HG02623 (cell line): ENCODE measurements at regions not wholly inside any gene's neighbourhood (a gene's known extent, or its start where the extent isn't known, plus 50 kb on each side); places are given as distances from the start of the nearest gene placed in this dataset.
"Not testable (repeated sequence)": the region's sequence is repeated elsewhere in the genome, so short reads cannot be mapped to it uniquely, and the experiment has no call there.

Source experiments
- ATAC-seq: cut with Tn5 transposase; IDR thresholded peaks from one replicate; pipeline ENCODE4 v1.9.1; 2021; ENCODE audit warnings: moderate library complexity; ENCODE audit not compliant: unreplicated experiment

DNA sequence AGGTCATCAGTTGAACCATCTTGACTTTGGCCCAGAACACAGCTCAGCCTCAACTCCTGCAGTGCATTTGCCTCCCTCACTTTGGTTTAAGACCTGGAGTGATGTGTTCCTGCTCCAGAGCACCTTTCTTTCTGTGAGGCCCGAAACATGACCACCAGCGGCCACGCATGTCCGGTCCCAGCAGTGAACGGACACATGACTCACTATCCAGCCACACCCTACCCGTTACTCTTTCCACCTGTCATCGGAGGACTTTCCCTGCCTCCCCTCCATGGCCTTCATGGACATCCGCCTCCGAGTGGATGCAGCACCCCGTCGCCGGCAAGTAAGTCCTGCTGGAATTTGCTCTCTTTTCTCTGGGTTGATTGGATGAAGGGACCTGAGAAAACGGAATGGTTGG is 253.8 kb upstream of the RARB start:
- ATAC-seq = no peak

GRCh38 chr3:25177041-25177440 is 251.0 kb upstream of the RARB start:
- no peak for ATAC-seq

DNA sequence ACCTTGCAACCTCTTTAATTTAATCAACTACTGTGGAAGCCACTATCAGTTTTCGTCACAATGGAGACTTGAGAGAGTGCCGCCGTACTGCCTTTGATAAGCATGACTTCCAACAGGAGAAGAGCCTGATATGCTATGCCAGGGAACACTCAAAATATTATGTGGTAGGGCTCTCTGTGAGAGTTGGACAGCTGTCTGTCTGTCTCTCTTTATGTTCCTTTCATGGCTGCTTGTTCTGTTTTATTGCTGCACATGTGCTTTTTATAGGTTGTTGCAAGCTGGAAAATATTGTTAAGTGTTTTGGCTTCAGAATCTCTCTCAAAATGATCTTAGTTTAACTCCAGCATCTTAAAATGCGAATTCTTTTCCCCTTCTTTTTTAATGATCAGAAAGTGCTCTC is 249.4 kb upstream of the RARB start:
- no peak for ATAC-seq

GRCh38 chr3:25181096-25181495 is 247.0 kb upstream of the RARB start:
- no peak for ATAC-seq

- no peak for ATAC-seq
Measured at GRCh38 chr3:25182794-25183193, 245.3 kb upstream of the RARB start.

GRCh38 chr3:25184641-25185250 is 243.3 kb upstream of the RARB start:
- ATAC-seq = no peak

DNA sequence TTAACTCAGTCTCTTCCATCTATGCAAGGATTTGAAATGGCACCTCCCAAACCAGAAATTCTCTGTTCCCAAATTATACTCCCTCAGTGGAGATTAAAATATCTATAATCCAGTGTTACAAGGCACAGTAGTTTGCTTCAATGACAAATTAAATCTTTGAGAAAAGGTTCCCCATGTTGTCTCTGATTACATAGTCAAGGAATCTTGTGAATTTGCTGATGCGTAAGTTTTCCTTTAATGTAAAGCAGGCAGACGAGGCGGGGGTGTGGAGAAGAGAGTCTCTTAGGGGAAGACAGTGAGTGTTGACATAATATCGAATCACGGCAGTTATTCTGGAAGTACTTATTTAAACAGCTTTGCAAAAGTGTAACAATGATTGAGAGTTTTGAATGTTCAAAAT is 236.4 kb upstream of the RARB start:
- ATAC-seq = no peak

GRCh38 chr3:25199567-25199966 is 228.5 kb upstream of the RARB start:
- not testable (repeated sequence) for ATAC-seq

DNA sequence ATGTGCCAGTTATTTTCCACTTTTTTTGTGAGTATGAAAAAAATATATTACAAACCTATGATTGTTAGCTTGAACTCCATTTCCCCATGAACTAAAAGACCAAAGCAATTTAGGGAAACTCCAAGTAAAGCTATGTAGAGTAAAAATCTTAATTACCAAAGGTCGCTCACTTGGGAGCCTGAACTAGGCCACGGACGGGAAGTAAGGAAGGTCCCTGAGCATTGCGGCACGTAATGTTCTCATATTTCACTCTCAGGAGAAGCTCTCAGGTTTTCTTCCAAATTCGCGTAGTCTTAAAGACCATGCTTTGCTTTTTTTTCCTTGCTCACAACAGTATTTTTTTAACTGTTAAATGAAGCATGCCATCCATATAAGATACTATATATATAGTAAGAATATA is 215.3 kb upstream of the RARB start:
- ATAC-seq = no peak

DNA sequence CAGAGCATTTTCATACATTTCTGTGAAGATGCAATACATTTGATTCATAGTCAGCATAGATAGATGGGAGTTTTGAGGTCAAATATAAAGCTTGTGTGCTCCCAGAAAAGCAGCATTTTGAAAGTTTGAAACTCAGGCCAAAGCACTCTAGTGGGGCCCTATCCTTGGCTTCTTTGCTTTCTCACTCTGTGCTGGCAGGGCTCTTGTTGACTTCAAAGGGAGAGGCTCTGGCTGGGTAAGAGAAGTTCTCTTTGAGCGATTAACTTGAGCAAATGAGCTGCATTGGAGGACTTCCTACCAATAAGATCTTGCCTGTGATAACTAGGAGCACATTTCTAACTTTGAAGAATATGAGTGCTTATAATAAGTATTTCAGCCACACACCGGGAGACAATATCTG is 214.0 kb upstream of the RARB start:
- no peak for ATAC-seq

- no peak for ATAC-seq
Measured at GRCh38 chr3:25218362-25218761, 209.7 kb upstream of the RARB start.

DNA sequence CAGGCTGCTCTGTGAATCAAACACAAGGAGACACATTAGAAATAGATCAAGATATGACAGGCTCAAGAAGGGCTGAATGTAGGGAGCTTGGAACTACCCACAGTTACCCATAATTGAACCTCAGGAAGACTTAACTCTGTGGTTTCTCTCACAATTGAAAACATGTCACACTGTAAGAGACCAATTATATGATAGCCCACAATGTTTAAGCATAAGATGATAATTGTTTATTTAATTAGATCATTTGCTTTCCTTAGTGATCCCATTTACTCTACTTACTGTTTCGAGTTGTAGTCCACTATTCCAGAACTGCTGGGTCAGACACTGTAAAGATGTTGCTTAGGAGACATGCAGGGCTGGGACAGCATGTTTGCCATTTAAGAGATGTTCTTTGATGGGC is 201.3 kb upstream of the RARB start:
- ATAC-seq = no peak

GRCh38 chr3:25229586-25229985 is 198.5 kb upstream of the RARB start:
- ATAC-seq = no peak

DNA sequence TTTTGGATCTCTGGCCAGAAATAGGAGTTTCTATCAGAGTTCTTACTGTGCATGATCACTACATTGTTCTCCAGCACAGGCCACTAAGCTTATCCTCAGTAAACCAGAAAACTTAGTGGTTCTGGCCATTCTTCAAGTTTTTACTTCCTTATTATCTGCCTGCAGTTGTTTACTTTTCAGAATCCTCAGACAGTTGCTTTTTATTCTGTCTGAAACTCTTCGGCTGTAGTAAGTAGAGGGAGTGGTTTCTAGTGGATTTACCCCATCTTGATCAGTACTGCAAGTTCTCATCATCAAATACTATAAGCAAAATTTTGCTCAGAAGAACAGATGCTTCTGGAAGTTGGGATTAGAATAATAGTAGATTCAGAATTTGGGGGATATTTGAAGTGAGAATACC is 193.0 kb upstream of the RARB start:
- no peak for ATAC-seq

DNA sequence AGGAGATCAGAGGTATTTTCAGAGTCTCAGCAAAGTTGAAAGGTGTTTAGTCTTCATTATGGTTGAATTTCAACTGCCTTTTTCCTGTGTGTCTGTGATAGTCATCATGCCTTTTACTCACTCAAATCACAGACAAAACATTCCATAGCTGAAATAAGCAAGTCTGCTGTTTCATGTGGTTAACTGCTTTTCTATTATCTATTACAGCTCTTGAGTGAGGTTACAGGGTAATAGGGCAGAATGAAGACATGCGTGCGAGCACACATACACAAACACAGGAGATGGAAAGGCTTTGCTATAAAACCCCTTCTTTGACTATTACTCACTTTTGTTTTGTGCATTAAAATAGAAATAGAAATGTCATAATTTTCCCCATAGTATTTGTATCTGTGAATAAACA is 192.6 kb upstream of the RARB start:
- ATAC-seq = no peak

GRCh38 chr3:25237602-25238001 is 190.5 kb upstream of the RARB start:
- no peak for ATAC-seq

- no peak for ATAC-seq
Measured at GRCh38 chr3:25239042-25239441, 189.0 kb upstream of the RARB start.

DNA sequence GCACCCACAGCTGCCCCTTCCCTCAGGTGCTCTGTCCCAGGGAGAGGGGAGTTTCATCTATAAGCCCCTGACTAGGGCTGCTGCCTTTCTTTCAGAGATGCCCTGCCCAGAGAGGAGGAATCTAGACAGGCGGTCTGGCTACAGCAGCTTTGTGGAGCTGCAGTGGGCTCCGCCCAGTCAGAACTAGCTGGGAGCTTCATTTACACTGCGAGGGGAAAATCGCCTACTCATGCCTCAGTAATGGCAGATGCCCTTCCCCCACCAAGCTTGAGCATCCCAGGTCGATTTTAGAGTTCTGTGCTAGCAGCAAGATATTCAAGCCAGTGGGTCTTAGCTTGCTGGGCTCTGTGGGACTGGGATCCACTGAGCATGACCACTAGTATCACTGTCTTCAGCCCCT is 181.2 kb upstream of the RARB start:
- no peak for ATAC-seq

- ATAC-seq = no peak
Measured at GRCh38 chr3:25252291-25252690, 175.8 kb upstream of the RARB start.

GRCh38 chr3:25257026-25257425 is 171.0 kb upstream of the RARB start:
- no peak for ATAC-seq

GRCh38 chr3:25259871-25260270 is 168.2 kb upstream of the RARB start:
- no peak for ATAC-seq

- ATAC-seq = no peak
Measured at GRCh38 chr3:25262322-25262721, 165.7 kb upstream of the RARB start.

GRCh38 chr3:25265284-25265683 is 162.8 kb upstream of the RARB start:
- ATAC-seq = no peak

DNA sequence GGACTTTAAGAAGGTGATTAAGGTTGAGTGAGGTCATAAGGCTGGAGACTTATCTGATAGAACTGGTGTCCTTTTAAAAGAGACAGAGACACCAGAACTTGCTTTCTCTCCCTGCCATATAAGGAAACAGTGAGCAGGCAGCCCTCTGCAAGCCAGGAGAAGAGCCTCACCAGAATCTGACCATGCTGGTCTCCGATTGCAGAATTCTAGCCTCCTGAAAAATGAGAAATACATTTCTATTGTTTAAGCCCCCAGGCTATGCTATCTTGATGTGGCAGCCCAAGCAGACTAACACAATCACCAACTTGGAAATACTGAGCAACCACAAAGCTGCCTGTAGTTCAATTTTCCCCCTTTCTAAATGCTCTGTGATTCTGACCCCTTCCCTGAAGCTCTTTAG is 161.4 kb upstream of the RARB start:
- no peak for ATAC-seq
